Testis (tissue), 2 donors: ENCODE measurements at regions not wholly inside any gene's neighbourhood (a gene's known extent, or its start where the extent isn't known, plus 50 kb on each side); places are given as distances from the start of the nearest gene placed in this dataset.

Experiments
- POLR2A ChIP-seq: fragments of 450-650 bp; IDR thresholded peaks from one replicate; pipeline ENCODE4 v1.6.1; 2017; ENCODE audit warnings: antibody characterized with exemption, mild to moderate bottlenecking, moderate library complexity
- TF ChIP-seq, protein P1 (sequence below), 3 experiments: fragments of 450-650 bp in 2 of 3; fragments of 200-600 bp in 1 of 3; sonication (generic) in 1 of 3; IDR thresholded peaks; one replicate each; pipeline ENCODE4 v1.5.1; 2016 to 2019; ENCODE audit warnings: antibody characterized with exemption in 3 of 3, mild to moderate bottlenecking in 2 of 3, moderate library complexity in 1 of 3

DNA sequence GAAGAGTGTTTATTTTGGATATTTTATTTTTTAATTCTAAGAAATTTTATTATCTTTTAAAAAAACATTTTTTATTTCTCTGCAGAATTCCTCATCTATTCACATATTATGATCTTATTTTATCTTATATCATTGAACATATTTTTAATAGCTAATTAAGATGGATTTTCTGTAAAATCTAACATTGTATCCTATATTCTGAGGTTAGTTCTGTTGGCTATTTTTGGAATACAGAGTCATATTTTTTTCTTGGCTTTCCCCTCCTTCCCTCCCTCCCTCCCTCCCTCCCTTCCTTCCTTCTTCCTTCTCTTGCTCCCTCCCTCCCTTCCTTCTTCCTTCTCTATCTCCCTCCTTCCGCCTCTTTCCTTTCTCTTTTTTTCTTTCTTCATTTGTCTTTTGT, 2326.6 kb upstream of the RAG2 start:
- TF ChIP-seq, protein P1, sequence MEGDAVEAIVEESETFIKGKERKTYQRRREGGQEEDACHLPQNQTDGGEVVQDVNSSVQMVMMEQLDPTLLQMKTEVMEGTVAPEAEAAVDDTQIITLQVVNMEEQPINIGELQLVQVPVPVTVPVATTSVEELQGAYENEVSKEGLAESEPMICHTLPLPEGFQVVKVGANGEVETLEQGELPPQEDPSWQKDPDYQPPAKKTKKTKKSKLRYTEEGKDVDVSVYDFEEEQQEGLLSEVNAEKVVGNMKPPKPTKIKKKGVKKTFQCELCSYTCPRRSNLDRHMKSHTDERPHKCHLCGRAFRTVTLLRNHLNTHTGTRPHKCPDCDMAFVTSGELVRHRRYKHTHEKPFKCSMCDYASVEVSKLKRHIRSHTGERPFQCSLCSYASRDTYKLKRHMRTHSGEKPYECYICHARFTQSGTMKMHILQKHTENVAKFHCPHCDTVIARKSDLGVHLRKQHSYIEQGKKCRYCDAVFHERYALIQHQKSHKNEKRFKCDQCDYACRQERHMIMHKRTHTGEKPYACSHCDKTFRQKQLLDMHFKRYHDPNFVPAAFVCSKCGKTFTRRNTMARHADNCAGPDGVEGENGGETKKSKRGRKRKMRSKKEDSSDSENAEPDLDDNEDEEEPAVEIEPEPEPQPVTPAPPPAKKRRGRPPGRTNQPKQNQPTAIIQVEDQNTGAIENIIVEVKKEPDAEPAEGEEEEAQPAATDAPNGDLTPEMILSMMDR (IDR thresholded peaks at IDR 0.05) = no peak
- no peak for TF ChIP-seq POLR2A
